GM12873 (cell line): ENCODE measurements at regions not wholly inside any gene's neighbourhood (a gene's known extent, or its start where the extent isn't known, plus 50 kb on each side); places are given as distances from the start of the nearest gene placed in this dataset.

Experiments used
- CTCF ChIP-seq: IDR thresholded peaks from 2 replicates; pipeline ENCODE4 v1.5.1; 2012; ENCODE audit warnings: low read depth, mild to moderate bottlenecking, moderate library complexity, low read length, control low read depth; ENCODE audit not compliant: insufficient read depth; ENCODE audit errors: missing control alignments

DNA sequence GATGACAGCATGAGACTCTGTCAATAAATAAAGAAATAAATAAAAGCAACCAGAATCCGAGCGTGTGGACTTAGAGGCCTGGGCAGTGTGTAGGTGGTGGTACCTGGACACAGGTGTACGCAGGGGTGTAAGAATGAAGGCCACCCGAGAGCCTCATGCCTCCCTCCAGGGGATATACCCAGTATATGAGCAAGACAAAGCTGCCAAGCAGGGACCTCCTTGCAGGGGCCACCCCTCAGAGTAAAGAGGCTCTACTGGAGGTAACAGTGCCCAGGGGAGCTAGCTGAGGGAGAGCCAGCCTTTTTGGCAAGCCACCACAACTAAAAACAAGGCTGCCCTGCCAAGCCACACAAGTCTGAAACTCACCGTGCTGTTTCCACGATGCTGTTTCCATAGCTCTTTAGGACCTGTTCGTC lies 179.2 kb upstream of the RAB4A start:
- no peak for TF ChIP-seq CTCF

- TF ChIP-seq CTCF, result no peak
Measured at GRCh38 chr1:229092377-229093237, 178.3 kb upstream of the RAB4A start.

DNA sequence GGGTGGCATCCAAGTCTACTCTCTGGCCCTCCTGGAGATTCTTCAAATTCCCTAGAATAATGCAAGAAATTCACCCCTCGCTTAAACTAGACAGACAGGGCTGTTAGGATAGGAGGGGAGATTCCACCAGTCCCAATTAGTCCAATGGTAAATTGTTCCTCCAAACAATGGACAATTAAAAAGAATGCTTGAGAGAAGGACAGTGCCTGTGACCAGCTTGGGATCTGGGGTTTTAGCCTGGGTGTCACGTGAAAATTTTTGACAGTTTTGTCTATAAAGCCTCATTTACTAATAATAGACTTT lies 177.7 kb upstream of the RAB4A start:
- TF ChIP-seq CTCF, result no peak

DNA sequence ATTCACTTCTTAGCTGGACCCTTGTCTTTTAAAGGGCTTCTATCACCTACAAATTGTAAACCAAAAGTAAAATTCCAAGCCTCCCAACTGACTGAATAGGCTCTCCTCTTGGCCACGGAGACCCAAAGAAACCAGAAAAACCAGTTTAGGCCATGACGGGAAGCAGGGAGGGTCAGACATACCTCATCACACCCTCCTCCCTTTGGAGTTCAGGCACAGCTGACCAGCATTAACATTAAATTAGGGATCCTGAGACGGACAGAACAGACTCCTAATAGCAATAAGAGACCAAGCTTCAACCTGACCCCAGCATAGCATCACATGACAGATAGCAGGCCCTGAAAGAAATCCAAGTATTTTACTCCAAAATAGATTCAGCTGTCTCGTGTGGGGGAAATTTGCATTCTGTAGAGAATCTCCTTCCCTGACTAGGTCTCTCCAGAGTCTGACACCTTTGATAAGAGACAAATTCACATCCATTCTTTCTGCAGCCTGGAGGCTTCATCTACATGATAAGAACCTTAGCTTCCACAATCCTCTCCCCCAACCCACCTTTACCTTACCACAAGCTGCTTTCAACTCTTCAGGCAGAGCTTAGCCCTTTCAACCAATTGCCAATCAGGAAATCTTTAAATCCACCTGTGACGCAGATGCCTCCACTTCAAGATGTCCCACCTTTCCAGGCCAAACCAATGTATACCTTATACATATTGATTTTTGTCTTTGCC lies 177.1 kb upstream of the RAB4A start:
- no peak for TF ChIP-seq CTCF

GRCh38 chr1:229094476-229095311 lies 176.2 kb upstream of the RAB4A start:
- no peak for TF ChIP-seq CTCF

GRCh38 chr1:229095325-229095724 lies 175.6 kb upstream of the RAB4A start:
- TF ChIP-seq CTCF, result no peak

- TF ChIP-seq CTCF, result no peak
Measured at GRCh38 chr1:229097356-229097755, 173.6 kb upstream of the RAB4A start.
